ENCODE measurements at regions not wholly inside any gene's neighbourhood (a gene's known extent, or its start where the extent isn't known, plus 50 kb on each side); places are given as distances from the start of the nearest gene placed in this dataset.

- no peak overlapping the region for H3K4me3 ChIP-seq (replicated peaks; ENCODE audit: low read depth, low read length)
- TF ChIP-seq CTCF (IDR thresholded peaks at IDR 0.05; ENCODE audit: low read depth, low read length, missing control alignments), result no peak
- DNase-seq (ENCODE audit: extremely low read depth, low read depth), result peak; percentile 82
These were observed 127.8 kb downstream of the COPS8 start for GRCh38 chr2:237213315-237214022.

- no peak overlapping the region for H3K4me3 ChIP-seq (replicated peaks; ENCODE audit: low read depth, low read length)
- TF ChIP-seq CTCF (IDR thresholded peaks at IDR 0.05; ENCODE audit: low read depth, low read length, missing control alignments), result no peak
- DNase-seq (ENCODE audit: extremely low read depth, low read depth), result no peak
These were observed 128.5 kb downstream of the COPS8 start for GRCh38 chr2:237214030-237214675.

GRCh38 chr2:237214963-237215362 lies 129.3 kb downstream of the COPS8 start:
- DNase-seq (ENCODE audit: extremely low read depth, low read depth), result no peak
- H3K4me3 ChIP-seq (replicated peaks; ENCODE audit: low read depth, low read length), result no peak overlapping the region
- no peak for TF ChIP-seq CTCF (IDR thresholded peaks at IDR 0.05; ENCODE audit: low read depth, low read length, missing control alignments)

- no peak for TF ChIP-seq CTCF (IDR thresholded peaks at IDR 0.05; ENCODE audit: low read depth, low read length, missing control alignments)
- DNase-seq (ENCODE audit: extremely low read depth, low read depth), result no peak
These were observed 132.4 kb downstream of the COPS8 start for GRCh38 chr2:237217995-237218616.

GRCh38 chr2:237218756-237219155 lies 133.1 kb downstream of the COPS8 start:
- TF ChIP-seq CTCF (IDR thresholded peaks at IDR 0.05; ENCODE audit: low read depth, low read length, missing control alignments), result no peak
- peak; percentile 78 for DNase-seq (ENCODE audit: extremely low read depth, low read depth)
- H3K4me3 ChIP-seq (replicated peaks; ENCODE audit: low read depth, low read length), result no peak overlapping the region

More at GRCh38 chr2:237217995-237218616, 132.4 kb downstream of the COPS8 start:
- H3K4me3 ChIP-seq (replicated peaks; ENCODE audit: low read depth, low read length), result no peak overlapping the region

GRCh38 chr2:237219826-237220225 lies 134.1 kb downstream of the COPS8 start:
- no peak for TF ChIP-seq CTCF (IDR thresholded peaks at IDR 0.05; ENCODE audit: low read depth, low read length, missing control alignments)
- no peak overlapping the region for H3K4me3 ChIP-seq (replicated peaks; ENCODE audit: low read depth, low read length)
- DNase-seq (ENCODE audit: extremely low read depth, low read depth), result no peak

Data from HFF-Myc (cell line).